Neural progenitor cell (in vitro differentiated cells): ENCODE measurements at regions not wholly inside any gene's neighbourhood (a gene's known extent, or its start where the extent isn't known, plus 50 kb on each side); places are given as distances from the start of the nearest gene placed in this dataset.
A peak's percentile ranks its signal among the peaks of the same experiment; 100 is the strongest.

Experiments
- EZH2 ChIP-seq: fragments of 200-600 bp; sonication (generic); IDR thresholded peaks from 2 replicates; pipeline ENCODE4 v1.6.1; 2017; ENCODE audit warnings: antibody characterized with exemption, mild to moderate bottlenecking, moderate library complexity
- EZH2phosphoT487 ChIP-seq: fragments of 200-600 bp; sonication (generic); IDR thresholded peaks from 2 replicates; pipeline ENCODE4 v1.6.1; 2017; ENCODE audit warnings: antibody characterized with exemption
- TF ChIP-seq, protein P1 (sequence below): fragments of 200-600 bp; sonication (generic); IDR thresholded peaks from 2 replicates; pipeline ENCODE4 v1.5.1; 2017; ENCODE audit warnings: antibody characterized with exemption, mild to moderate bottlenecking

GRCh38 chr4:57605376-57605775, 495.2 kb upstream of the IGFBP7 start:
- TF ChIP-seq, protein P1, sequence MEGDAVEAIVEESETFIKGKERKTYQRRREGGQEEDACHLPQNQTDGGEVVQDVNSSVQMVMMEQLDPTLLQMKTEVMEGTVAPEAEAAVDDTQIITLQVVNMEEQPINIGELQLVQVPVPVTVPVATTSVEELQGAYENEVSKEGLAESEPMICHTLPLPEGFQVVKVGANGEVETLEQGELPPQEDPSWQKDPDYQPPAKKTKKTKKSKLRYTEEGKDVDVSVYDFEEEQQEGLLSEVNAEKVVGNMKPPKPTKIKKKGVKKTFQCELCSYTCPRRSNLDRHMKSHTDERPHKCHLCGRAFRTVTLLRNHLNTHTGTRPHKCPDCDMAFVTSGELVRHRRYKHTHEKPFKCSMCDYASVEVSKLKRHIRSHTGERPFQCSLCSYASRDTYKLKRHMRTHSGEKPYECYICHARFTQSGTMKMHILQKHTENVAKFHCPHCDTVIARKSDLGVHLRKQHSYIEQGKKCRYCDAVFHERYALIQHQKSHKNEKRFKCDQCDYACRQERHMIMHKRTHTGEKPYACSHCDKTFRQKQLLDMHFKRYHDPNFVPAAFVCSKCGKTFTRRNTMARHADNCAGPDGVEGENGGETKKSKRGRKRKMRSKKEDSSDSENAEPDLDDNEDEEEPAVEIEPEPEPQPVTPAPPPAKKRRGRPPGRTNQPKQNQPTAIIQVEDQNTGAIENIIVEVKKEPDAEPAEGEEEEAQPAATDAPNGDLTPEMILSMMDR, result peak; percentile 7
- TF ChIP-seq EZH2 (no peak), EZH2phosphoT487 (no peak)
